Mesenchymal stem cell (in vitro differentiated cells and primary cell): ENCODE measurements at regions not wholly inside any gene's neighbourhood (a gene's known extent, or its start where the extent isn't known, plus 50 kb on each side); places are given as distances from the start of the nearest gene placed in this dataset.

Experiments
- DNase-seq: peaks from one replicate; pipeline ENCODE4 v3.0.0-alpha.2; 2013
- H2AFZ ChIP-seq: one replicate; pipeline ENCODE4 v1.6.1; 2013; ENCODE audit warnings: low read depth, mild to moderate bottlenecking, control low read depth, inconsistent platforms, low read length, moderate library complexity
- H2AK5ac ChIP-seq: 2 replicates; pipeline ENCODE4 v1.6.1; 2013; ENCODE audit warnings: low read length, moderate library complexity, mild to moderate bottlenecking, inconsistent platforms; ENCODE audit not compliant: severe bottlenecking
- H2BK120ac ChIP-seq: one replicate; pipeline ENCODE4 v1.6.1; 2013; ENCODE audit warnings: low read depth, mild to moderate bottlenecking, inconsistent platforms, low read length, moderate library complexity
- H2BK12ac ChIP-seq, 2 experiments: one replicate each; pipeline ENCODE4 v1.6.1; 2013; ENCODE audit warnings: inconsistent platforms in 2 of 2, low read length in 2 of 2, mild to moderate bottlenecking in 2 of 2, moderate library complexity in 2 of 2, control low read depth in 1 of 2
- H2BK15ac ChIP-seq: one replicate; pipeline ENCODE4 v1.6.1; 2013; ENCODE audit warnings: mild to moderate bottlenecking, low read depth, inconsistent platforms; ENCODE audit not compliant: poor library complexity, severe bottlenecking
- H2BK5ac ChIP-seq: 2 replicates; pipeline ENCODE4 v1.6.1; 2013; ENCODE audit warnings: low read depth, mild to moderate bottlenecking, low read length, control low read depth, inconsistent platforms; ENCODE audit not compliant: poor library complexity, severe bottlenecking
- H3K14ac ChIP-seq, 2 experiments: one replicate each; pipeline ENCODE4 v1.6.1; 2013; ENCODE audit warnings: inconsistent platforms in 2 of 2, low read length in 2 of 2, control low read depth in 1 of 2, mild to moderate bottlenecking in 1 of 2, moderate library complexity in 1 of 2
- H3K18ac ChIP-seq, 2 experiments: one replicate each; pipeline ENCODE4 v1.6.1; 2013; ENCODE audit warnings: inconsistent platforms in 2 of 2, low read length in 2 of 2, control low read depth in 1 of 2, low read depth in 1 of 2, mild to moderate bottlenecking in 1 of 2
- H3K23ac ChIP-seq, 2 experiments: one replicate each; pipeline ENCODE4 v1.6.1; 2013; ENCODE audit warnings: inconsistent platforms in 2 of 2, low read length in 2 of 2, mild to moderate bottlenecking in 2 of 2, moderate library complexity in 2 of 2, control low read depth in 1 of 2
- H3K27ac ChIP-seq: 2 replicates; pipeline ENCODE4 v1.5.1; 2013; ENCODE audit warnings: mild to moderate bottlenecking, moderate library complexity, low read length, control low read depth, inconsistent platforms; ENCODE audit not compliant: poor library complexity, severe bottlenecking
- H3K27me3 ChIP-seq, 2 experiments: 2 replicates each; pipeline versions ENCODE4 v1.6.1 to v1.7.0; 2013; ENCODE audit warnings: low read length in 2 of 2, mild to moderate bottlenecking in 2 of 2, moderate library complexity in 2 of 2, control low read depth in 1 of 2, inconsistent platforms in 1 of 2; ENCODE audit not compliant: control insufficient read depth in 1 of 2, insufficient read depth in 1 of 2
- H3K36me3 ChIP-seq, 2 experiments: 2 replicates each; pipeline versions ENCODE4 v1.6.1 to v1.7.0; 2013; ENCODE audit warnings: low read length in 2 of 2, control low read depth in 1 of 2, inconsistent platforms in 1 of 2, low read depth in 1 of 2, mild to moderate bottlenecking in 1 of 2; ENCODE audit not compliant: insufficient read depth in 2 of 2, control insufficient read depth in 1 of 2
- H3K4ac ChIP-seq, 2 experiments: one replicate each; pipeline ENCODE4 v1.6.1; 2013; ENCODE audit warnings: inconsistent platforms in 2 of 2, low read length in 2 of 2, mild to moderate bottlenecking in 2 of 2, moderate library complexity in 2 of 2, control low read depth in 1 of 2, low read depth in 1 of 2
- H3K4me1 ChIP-seq: 2 replicates; pipeline ENCODE4 v1.6.1; 2013; ENCODE audit warnings: low read depth, low read length, control low read depth; ENCODE audit not compliant: control insufficient read depth, insufficient read depth
- H3K4me2 ChIP-seq: 2 replicates; pipeline ENCODE4 v1.6.1; 2013; ENCODE audit warnings: low read length, mild to moderate bottlenecking, inconsistent platforms; ENCODE audit not compliant: poor library complexity, severe bottlenecking
- H3K4me3 ChIP-seq, 2 experiments: 2 replicates each; pipeline versions ENCODE4 v1.5.1 to v1.7.0; 2013; ENCODE audit warnings: low read length in 2 of 2, mild to moderate bottlenecking in 2 of 2, control low read depth in 1 of 2, low read depth in 1 of 2; ENCODE audit not compliant: insufficient read depth in 1 of 2
- H3K79me1 ChIP-seq: replicated peaks from 2 replicates; pipeline ENCODE4 v1.6.1; 2013; ENCODE audit warnings: mild to moderate bottlenecking, control low read depth, low read length, inconsistent platforms; ENCODE audit not compliant: poor library complexity, severe bottlenecking
- H3K9ac ChIP-seq: 2 replicates; pipeline ENCODE4 v1.7.0; 2013; ENCODE audit warnings: mild to moderate bottlenecking, low read length, moderate library complexity
- H3K9me3 ChIP-seq: 2 replicates; pipeline ENCODE4 v1.7.0; 2013; ENCODE audit warnings: mild to moderate bottlenecking, low read length; ENCODE audit not compliant: control insufficient read depth
- H4K8ac ChIP-seq: one replicate; pipeline ENCODE4 v1.6.1; 2013; ENCODE audit warnings: inconsistent platforms, mild to moderate bottlenecking, low read length, moderate library complexity
- H4K91ac ChIP-seq: one replicate; pipeline ENCODE4 v1.6.1; 2013; ENCODE audit warnings: mild to moderate bottlenecking, low read length, inconsistent platforms
- WGBS: methylation state at CpG from one replicate; pipeline ENCODE4 v1.1.7; 2013; ENCODE audit warnings: mixed read lengths; 5-methylcytosine and 5-hydroxymethylcytosine counted together

DNA sequence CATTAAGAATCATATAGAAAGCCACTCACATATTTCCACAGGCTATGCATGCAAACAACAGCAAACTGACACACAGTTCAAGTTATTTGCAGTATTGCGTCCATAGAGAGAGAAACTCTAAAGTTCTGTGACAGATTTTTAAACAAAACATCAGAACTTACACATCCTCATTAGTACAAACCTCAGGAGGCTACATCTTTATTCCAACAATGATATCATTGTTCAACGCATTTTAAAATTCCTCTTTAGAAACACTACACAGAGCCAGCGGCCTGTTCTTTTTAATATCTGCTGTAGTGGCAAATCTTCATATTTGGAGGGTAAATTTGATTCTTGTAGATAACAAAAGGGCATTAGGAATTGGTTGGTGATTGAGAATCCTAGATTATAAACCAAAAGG lies 55.9 kb upstream of the NFE2L3 start:
- no peak overlapping the region for H3K4me2 ChIP-seq
- no peak overlapping the region for H3K9ac ChIP-seq
- no peak overlapping the region for H2BK5ac ChIP-seq
- no peaks in the 10 kb centered on the region for H3K36me3 ChIP-seq
- H3K27me3 ChIP-seq: peaks cover 0 to 6% of the 10 kb centered on the region in 2 experiments
- no peak overlapping the region for H2BK15ac ChIP-seq
- H2AK5ac ChIP-seq: no peak overlapping the region
- 87% methylated on average over 2 of the region's 3 CpGs for WGBS
- H3K9me3 ChIP-seq: no peaks in the 10 kb centered on the region
- no peak for DNase-seq
- no peak overlapping the region for H2BK120ac ChIP-seq
- H2BK12ac ChIP-seq: no peak overlapping the region
- H4K91ac ChIP-seq: no peak overlapping the region
- no peak overlapping the region for H2AFZ ChIP-seq
- H3K4me3 ChIP-seq: no peak overlapping the region
- no peak overlapping the region for H3K23ac ChIP-seq
- peaks cover 3% of the 10 kb centered on the region for H3K4me1 ChIP-seq
- no peak overlapping the region for H3K27ac ChIP-seq
- no peak overlapping the region for H3K18ac ChIP-seq
- no peaks in the 10 kb centered on the region for H3K79me1 ChIP-seq
- H3K4ac ChIP-seq: no peak overlapping the region
- no peak overlapping the region for H4K8ac ChIP-seq
- H3K14ac ChIP-seq: no peak overlapping the region

- no peak overlapping the region for H3K4me3 ChIP-seq
- H3K4ac ChIP-seq: no peak overlapping the region
- no peak for DNase-seq
- H3K27ac ChIP-seq: no peak overlapping the region
- no peak overlapping the region for H3K9ac ChIP-seq
- H2AK5ac ChIP-seq: no peak overlapping the region
- no peaks in the 10 kb centered on the region for H3K36me3 ChIP-seq
- H4K91ac ChIP-seq: no peak overlapping the region
- H3K14ac ChIP-seq: no peak overlapping the region
- H3K4me2 ChIP-seq: no peak overlapping the region
- 92% methylated on average over 7 of the region's 7 CpGs for WGBS
- no peak overlapping the region for H2BK120ac ChIP-seq
- H3K4me1 ChIP-seq: peaks cover 6% of the 10 kb centered on the region
- H3K27me3 ChIP-seq: peaks cover 0 to 6% of the 10 kb centered on the region in 2 experiments
- H3K9me3 ChIP-seq: no peaks in the 10 kb centered on the region
- no peak overlapping the region for H4K8ac ChIP-seq
- H3K79me1 ChIP-seq: no peaks in the 10 kb centered on the region
- no peak overlapping the region for H2BK15ac ChIP-seq
- no peak overlapping the region for H3K23ac ChIP-seq
- no peak overlapping the region for H2AFZ ChIP-seq
- no peak overlapping the region for H2BK5ac ChIP-seq
- H2BK12ac ChIP-seq: no peak overlapping the region
- H3K18ac ChIP-seq: no peak overlapping the region
Observed at GRCh38 chr7:26097837-26098668, 53.9 kb upstream of the NFE2L3 start.

DNA sequence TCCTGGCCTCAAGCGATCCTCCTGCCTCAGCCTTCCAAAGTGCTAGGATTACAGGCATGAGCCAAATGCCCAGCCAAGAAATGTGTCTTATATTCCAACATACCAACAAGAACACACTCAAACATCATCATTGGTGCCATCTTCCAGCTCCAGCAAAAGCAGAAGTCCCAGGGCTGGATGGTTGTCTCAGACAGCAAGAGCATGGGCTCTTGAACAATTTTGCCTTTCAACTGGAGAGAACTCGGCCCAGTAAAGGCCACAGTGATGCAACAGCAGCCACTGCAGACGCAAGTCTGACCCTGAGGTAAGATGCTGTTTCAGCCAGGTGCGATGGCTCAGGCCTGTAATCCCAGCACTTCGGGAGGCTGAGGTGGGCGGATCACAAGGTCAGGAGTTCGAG lies 52.8 kb upstream of the NFE2L3 start:
- Histone ChIP-seq H3K4me2 (no peak overlapping the region), H3K27me3 (peaks cover 0 to 6% of the 10 kb centered on the region in 2 experiments), H4K8ac (no peak overlapping the region), H3K4me3 (no peak overlapping the region), H2AK5ac (no peak overlapping the region), H4K91ac (no peak overlapping the region), H3K9me3 (no peaks in the 10 kb centered on the region), H3K18ac (no peak overlapping the region), H3K4me1 (peaks cover 6% of the 10 kb centered on the region), H3K4ac (no peak overlapping the region), H2BK5ac (no peak overlapping the region), H2BK120ac (no peak overlapping the region), H3K9ac (no peak overlapping the region), H2BK12ac (no peak overlapping the region), H3K23ac (no peak overlapping the region), H3K79me1 (no peaks in the 10 kb centered on the region), H3K27ac (no peak overlapping the region), H2AFZ (no peak overlapping the region), H2BK15ac (no peak overlapping the region), H3K14ac (no peak overlapping the region), H3K36me3 (no peaks in the 10 kb centered on the region)
- WGBS: 87% methylated on average over 7 of the region's 7 CpGs
- DNase-seq: no peak

DNA sequence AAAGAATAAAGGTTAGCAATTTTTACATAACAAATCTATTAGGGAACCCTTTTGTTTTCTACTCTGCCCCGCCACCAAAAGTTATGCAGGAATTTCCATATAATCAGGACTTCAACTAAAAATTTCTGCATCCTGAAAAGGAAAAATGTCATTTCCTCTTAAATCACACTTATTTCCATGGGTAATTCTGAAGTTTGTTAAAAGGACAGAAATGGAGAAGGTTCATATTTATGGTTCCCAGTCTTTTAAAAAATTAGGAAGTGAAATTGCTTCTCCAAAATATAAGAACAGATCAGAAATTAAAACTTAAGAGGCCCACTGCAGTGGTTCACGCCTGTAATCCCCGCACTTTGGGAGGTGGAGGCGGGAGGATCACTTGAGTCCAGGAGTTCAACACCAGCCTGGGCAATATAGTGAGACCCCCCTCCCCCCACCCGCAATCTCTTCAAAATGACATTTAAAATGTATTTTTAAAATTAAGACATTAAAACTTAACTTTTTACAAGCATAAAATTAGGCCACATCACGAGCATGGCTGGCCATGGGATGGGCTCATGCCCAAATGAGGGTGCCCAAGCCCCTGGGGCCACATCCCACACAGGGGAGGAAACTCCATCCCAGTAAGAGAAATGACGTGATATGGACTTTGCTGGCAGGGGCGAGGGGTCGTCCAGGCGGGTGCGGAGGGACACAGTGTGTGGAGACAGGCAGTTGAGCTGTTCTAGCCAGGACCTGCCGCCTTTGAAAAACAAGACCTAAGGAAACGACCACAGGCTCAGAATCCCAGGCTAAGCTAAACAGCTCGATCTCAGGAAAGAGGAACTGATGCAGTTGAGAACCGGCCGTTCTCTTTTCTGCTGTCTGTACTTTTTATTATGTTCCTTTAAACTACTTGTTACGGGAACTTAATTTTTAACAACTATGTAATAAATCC lies 51.3 kb upstream of the NFE2L3 start:
- H2BK15ac ChIP-seq: peak overlapping the region; percentile 44
- no peak overlapping the region for H3K4ac ChIP-seq
- H3K4me1 ChIP-seq: peaks cover 6% of the 10 kb centered on the region
- no peak for DNase-seq
- H3K9me3 ChIP-seq: no peaks in the 10 kb centered on the region
- no peak overlapping the region for H3K18ac ChIP-seq
- H3K9ac ChIP-seq: peak overlapping the region; percentile 36
- H4K8ac ChIP-seq: peak overlapping the region; percentile 36
- H3K4me2 ChIP-seq: no peak overlapping the region
- no peaks in the 10 kb centered on the region for H3K36me3 ChIP-seq
- no peak overlapping the region for H2BK120ac ChIP-seq
- H3K14ac ChIP-seq: no peak overlapping the region
- H3K27ac ChIP-seq: no peak overlapping the region
- H2BK12ac ChIP-seq: no peak overlapping the region
- no peak overlapping the region for H2AK5ac ChIP-seq
- H2BK5ac ChIP-seq: no peak overlapping the region
- H3K79me1 ChIP-seq: no peaks in the 10 kb centered on the region
- no peak overlapping the region for H4K91ac ChIP-seq
- H3K27me3 ChIP-seq: no peaks in the 10 kb centered on the region
- H3K23ac ChIP-seq: no peak overlapping the region
- H3K4me3 ChIP-seq: no peak overlapping the region
- 85% methylated on average over 16 of the region's 17 CpGs for WGBS
- H2AFZ ChIP-seq: no peak overlapping the region
